Suprapubic skin (tissue), 3 donors: ENCODE measurements at regions not wholly inside any gene's neighbourhood (a gene's known extent, or its start where the extent isn't known, plus 50 kb on each side); places are given as distances from the start of the nearest gene placed in this dataset.
"Not testable (repeated sequence)": the region's sequence is repeated elsewhere in the genome, so short reads cannot be mapped to it uniquely, and the experiment has no call there.

Experiments
- EP300 ChIP-seq: sonication (generic); formaldehyde crosslinking; IDR thresholded peaks from one replicate; pipeline ENCODE4 v1.6.1; 2017; ENCODE audit warnings: antibody characterized with exemption
- POLR2A ChIP-seq, 2 donors: fragments of 450-650 bp; IDR thresholded peaks; one replicate each; pipeline ENCODE4 v1.6.1; 2017; ENCODE audit warnings: antibody characterized with exemption in 2 of 2, mild to moderate bottlenecking in 2 of 2, moderate library complexity in 2 of 2
- TF ChIP-seq, protein P1 (sequence below), 2 donors: fragments of 200-600 bp in 1 of 2; fragments of 450-650 bp in 1 of 2; sonication (generic) in 1 of 2; IDR thresholded peaks; one replicate each; pipeline ENCODE4 v1.5.1; 2016 to 2019; ENCODE audit warnings: antibody characterized with exemption in 2 of 2, mild to moderate bottlenecking in 1 of 2, moderate library complexity in 1 of 2

DNA sequence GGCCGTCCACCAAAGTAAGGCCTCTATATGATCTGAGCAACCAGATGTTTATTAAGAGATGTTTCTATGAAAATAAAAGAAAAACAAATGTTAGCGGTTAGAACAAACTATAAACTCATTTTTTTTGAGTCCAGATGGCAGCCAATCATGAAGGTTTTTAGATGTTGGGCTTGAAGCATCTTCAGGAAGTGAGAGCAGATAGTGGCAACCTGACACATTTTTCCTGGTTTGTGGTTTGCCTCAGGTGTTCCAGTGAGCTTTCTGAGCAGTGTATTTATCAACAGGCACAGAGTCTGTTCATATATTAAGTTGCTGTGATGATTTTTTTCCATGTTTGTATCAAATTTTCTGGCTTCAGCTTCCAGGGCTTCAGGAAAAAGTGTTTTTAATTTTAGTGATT lies 1468.0 kb downstream of the KHDRBS2 start:
- not testable (repeated sequence) for TF ChIP-seq POLR2A (IDR thresholded peaks at IDR 0.05); EP300
- TF ChIP-seq, protein P1, sequence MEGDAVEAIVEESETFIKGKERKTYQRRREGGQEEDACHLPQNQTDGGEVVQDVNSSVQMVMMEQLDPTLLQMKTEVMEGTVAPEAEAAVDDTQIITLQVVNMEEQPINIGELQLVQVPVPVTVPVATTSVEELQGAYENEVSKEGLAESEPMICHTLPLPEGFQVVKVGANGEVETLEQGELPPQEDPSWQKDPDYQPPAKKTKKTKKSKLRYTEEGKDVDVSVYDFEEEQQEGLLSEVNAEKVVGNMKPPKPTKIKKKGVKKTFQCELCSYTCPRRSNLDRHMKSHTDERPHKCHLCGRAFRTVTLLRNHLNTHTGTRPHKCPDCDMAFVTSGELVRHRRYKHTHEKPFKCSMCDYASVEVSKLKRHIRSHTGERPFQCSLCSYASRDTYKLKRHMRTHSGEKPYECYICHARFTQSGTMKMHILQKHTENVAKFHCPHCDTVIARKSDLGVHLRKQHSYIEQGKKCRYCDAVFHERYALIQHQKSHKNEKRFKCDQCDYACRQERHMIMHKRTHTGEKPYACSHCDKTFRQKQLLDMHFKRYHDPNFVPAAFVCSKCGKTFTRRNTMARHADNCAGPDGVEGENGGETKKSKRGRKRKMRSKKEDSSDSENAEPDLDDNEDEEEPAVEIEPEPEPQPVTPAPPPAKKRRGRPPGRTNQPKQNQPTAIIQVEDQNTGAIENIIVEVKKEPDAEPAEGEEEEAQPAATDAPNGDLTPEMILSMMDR (IDR thresholded peaks at IDR 0.05), result not testable (repeated sequence)
